ENCODE measurements at regions not wholly inside any gene's neighbourhood (a gene's known extent, or its start where the extent isn't known, plus 50 kb on each side); places are given as distances from the start of the nearest gene placed in this dataset.

DNA sequence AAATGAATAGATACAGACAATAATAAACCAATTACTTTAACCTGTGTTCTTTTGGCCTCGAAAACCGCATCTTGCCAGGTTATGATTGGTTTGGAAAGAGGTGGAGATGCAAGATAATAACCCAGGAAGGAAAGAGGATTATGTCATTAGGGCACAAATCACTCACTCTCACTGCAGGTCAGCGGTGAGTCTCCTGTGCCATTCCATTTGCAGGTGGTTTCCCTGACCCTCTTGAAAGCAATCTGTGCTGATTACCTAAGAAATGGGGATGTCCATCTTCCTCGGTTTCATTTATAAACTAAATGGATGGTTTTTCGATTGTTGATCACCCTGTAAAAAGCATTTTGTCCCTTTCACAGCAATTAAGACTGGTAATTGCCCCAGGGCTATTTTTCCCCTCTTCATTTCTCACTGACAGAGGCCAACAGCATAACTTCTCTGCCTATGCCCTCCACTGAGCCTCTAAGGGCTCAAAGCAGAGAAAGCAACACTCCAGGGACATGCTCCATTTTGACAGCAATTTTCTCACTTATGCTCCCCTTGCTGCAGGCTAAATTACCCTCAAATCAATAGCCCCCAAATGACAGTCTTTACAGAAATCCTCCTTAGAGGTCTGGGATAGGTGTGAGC lies 257.5 kb downstream of the IPMK start:
- no peaks in the 10 kb centered on the region for H3K4me1 Mint-ChIP-seq (ENCODE audit: low read depth)
- no peaks in the 10 kb centered on the region for H3K27me3 Mint-ChIP-seq
- H3K36me3 Mint-ChIP-seq = no peaks in the 10 kb centered on the region
- no peaks in the 10 kb centered on the region for H3K9me3 Mint-ChIP-seq (ENCODE audit: low read depth)
- H3K27ac Mint-ChIP-seq = no peak overlapping the region
- H3K4me3 Mint-ChIP-seq = no peak overlapping the region

DNA sequence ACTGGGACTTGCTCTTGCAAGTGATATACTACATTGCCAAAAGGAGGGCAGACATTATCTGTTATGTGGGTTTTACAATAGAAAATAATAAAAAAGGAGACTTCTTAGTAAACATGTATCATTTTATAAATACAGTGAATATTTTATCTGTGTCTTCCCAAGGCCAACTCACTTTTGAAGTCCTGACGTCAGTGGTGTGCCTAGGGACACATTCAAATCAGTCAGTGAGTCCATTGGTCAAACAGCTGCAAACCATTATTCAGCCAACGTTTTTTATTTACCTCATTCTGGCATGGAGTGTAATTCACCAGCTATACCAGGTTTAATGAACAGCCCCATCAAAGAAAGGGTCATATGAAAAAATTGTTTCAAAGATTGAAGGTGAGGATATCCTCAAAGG lies 263.7 kb downstream of the IPMK start:
- H3K4me3 Mint-ChIP-seq = no peak overlapping the region
- no peak overlapping the region for H3K27ac Mint-ChIP-seq
- H3K4me1 Mint-ChIP-seq (ENCODE audit: low read depth) = no peaks in the 10 kb centered on the region
- no peaks in the 10 kb centered on the region for H3K27me3 Mint-ChIP-seq
- no peaks in the 10 kb centered on the region for H3K9me3 Mint-ChIP-seq (ENCODE audit: low read depth)
- no peaks in the 10 kb centered on the region for H3K36me3 Mint-ChIP-seq

DNA sequence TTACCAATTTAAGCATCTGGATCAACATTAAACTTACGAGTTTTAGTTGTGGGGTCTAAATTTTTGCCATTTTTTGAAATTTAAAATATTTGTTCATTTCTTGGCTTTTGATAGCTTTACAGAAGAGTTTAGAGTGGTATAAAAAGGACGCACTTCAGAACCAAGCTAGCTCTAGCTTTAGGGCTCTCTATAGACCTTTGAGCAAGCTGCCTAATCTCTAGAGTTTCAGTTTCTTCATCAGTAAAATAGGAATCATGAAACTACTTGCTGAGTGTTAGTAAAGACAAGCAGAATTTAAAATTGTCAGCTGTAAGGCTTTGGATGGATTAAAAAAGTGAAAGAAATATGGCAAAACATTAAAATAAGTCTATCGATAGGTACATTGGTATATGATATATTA lies 266.5 kb downstream of the IPMK start:
- Mint-ChIP-seq H3K27me3 (no peaks in the 10 kb centered on the region), H3K36me3 (no peaks in the 10 kb centered on the region), H3K4me1 (ENCODE audit: low read depth) (no peaks in the 10 kb centered on the region), H3K4me3 (no peak overlapping the region), H3K9me3 (ENCODE audit: low read depth) (no peaks in the 10 kb centered on the region), H3K27ac (no peak overlapping the region)

DNA sequence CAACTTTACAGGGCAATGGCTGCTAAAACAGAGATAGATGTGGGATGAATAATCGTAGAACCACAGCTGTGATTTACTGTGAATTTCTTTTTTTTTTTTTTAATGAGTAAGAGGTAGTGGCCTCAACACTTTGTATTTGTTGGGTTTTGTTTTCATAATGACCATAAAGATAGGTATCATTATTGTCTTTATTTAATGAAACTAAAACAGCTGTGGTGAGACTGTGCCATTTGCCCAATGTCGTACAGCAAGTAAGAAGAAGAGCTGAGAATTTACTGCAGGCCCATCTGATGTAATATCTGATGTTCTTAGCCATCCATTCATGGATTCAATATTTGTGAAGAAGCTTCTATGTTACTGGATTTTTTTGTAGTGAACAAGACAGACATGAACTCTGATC lies 271.2 kb downstream of the IPMK start:
- no peak overlapping the region for H3K4me3 Mint-ChIP-seq
- no peaks in the 10 kb centered on the region for H3K36me3 Mint-ChIP-seq
- no peaks in the 10 kb centered on the region for H3K4me1 Mint-ChIP-seq (ENCODE audit: low read depth)
- no peak overlapping the region for H3K27ac Mint-ChIP-seq
- H3K27me3 Mint-ChIP-seq = no peaks in the 10 kb centered on the region
- H3K9me3 Mint-ChIP-seq (ENCODE audit: low read depth) = no peaks in the 10 kb centered on the region

DNA sequence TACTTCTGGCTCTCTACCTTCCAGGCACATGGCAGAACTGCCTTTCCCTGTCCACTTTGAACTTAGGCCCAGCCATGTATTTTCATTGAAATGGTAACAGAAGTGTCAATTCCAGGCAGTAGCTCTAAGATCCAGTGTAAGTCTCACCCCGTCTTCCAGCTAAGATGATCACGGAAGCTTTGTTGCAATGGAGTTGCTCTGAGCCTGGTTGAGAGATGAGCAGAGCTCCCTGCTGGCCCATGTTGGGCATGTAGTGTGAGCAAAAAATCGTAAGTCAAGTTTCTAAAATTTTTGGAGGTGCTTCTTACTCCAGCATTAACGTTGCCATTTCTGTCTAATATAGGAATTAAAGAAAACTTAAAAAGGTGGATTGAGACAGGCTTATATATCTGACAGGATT lies 274.4 kb downstream of the IPMK start:
- no peak overlapping the region for H3K4me3 Mint-ChIP-seq
- H3K27me3 Mint-ChIP-seq = no peaks in the 10 kb centered on the region
- H3K36me3 Mint-ChIP-seq = no peaks in the 10 kb centered on the region
- H3K27ac Mint-ChIP-seq = no peak overlapping the region
- no peaks in the 10 kb centered on the region for H3K9me3 Mint-ChIP-seq (ENCODE audit: low read depth)
- H3K4me1 Mint-ChIP-seq (ENCODE audit: low read depth) = no peaks in the 10 kb centered on the region

DNA sequence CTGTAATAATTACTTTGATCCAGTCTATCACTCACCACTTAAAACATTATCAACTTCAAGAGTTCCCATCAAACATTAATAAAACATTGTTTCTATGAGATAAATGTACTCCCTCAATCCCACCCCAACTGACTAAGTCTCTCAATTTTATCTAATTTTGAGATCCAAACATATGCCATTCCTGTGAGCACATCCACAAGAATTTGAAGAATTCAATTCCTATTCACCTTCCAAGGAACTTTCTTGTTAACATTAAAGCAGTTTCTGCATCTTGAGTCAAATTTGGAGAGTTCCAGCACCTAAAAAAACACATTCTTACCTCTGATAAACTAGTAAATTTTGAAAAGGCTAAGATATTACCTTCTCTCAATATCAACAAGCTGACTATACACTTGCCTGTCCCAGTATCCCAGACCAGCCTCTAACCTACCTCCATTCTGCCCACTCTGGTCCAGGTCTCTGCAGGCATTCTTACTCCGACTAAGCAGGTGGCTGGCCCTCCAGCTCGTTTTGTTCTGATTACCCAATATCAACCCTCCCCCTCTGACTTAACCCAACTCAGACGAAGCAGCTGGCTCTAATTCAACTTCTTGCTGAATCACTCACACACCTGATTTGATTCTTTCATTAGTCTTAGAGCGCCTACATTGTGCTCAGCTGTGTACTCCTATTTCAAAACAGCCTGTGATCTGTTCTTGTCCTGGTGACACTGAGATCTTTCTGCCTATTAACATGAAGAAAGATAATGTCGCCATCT lies 275.2 kb downstream of the IPMK start:
- Mint-ChIP-seq H3K36me3 (no peaks in the 10 kb centered on the region), H3K9me3 (ENCODE audit: low read depth) (no peaks in the 10 kb centered on the region)

DNA sequence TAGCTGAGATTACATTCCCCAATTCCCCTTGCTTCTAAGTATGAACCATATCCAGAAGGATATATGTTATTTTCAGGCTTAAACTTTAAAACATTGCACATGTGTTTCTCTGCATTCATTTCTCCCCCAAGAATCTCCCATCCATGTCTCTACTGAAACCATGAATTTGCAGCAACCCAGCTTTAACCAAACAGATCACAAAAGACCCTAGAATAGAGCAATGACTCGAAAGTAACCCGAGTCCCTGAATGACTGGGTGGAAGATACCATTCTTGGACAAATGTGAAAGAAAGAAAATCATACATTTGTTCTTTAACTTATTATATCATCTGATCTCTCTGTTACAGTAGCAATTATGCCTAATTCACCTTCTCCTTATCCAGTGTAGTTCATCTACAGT lies 278.7 kb downstream of the IPMK start:
- H3K36me3 Mint-ChIP-seq = no peaks in the 10 kb centered on the region

More for the DNA sequence above, 275.2 kb downstream of the IPMK start:
- H3K4me3 Mint-ChIP-seq = no peak overlapping the region
- H3K27me3 Mint-ChIP-seq = no peaks in the 10 kb centered on the region
- H3K27ac Mint-ChIP-seq = no peak overlapping the region
- H3K4me1 Mint-ChIP-seq (ENCODE audit: low read depth) = no peaks in the 10 kb centered on the region

DNA sequence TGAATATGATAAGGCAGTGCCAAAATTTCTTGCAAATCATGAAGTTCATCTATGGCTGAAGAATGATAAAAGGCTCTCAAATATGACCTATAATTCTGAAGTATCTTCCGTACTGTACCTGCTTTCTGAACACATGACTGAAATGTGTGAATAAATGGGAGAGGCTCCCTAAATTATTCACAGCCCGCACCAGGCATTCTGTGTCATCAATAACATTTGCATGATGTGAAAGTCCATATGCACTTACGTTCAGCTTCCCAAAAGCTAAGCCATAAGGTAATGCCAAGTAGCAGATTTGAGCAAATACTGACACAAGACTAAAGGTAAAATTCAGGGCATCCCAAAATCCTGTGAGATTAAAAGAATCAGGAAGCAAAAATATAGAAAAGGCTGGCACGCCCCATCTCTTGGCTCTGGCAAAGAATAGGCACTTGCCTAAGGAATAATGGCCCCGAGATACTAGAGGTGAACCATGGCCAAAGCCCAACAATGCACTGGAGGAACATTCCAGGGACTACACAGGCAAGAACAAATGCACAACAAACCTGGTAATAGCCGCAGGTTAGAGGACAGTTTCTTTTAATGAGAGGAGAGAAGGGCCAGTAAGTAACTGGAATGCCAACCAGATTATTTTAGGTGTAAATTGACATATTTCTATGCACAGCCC lies 280.5 kb downstream of the IPMK start:
- no peaks in the 10 kb centered on the region for H3K36me3 Mint-ChIP-seq
- no peak overlapping the region for H3K4me3 Mint-ChIP-seq
- no peaks in the 10 kb centered on the region for H3K9me3 Mint-ChIP-seq (ENCODE audit: low read depth)
- no peaks in the 10 kb centered on the region for H3K27me3 Mint-ChIP-seq
- no peak overlapping the region for H3K27ac Mint-ChIP-seq
- H3K4me1 Mint-ChIP-seq (ENCODE audit: low read depth) = no peaks in the 10 kb centered on the region

More for the DNA sequence above, 278.7 kb downstream of the IPMK start:
- Mint-ChIP-seq H3K27ac (no peak overlapping the region), H3K9me3 (ENCODE audit: low read depth) (no peaks in the 10 kb centered on the region), H3K4me3 (no peak overlapping the region), H3K27me3 (no peaks in the 10 kb centered on the region), H3K4me1 (ENCODE audit: low read depth) (no peaks in the 10 kb centered on the region)

DNA sequence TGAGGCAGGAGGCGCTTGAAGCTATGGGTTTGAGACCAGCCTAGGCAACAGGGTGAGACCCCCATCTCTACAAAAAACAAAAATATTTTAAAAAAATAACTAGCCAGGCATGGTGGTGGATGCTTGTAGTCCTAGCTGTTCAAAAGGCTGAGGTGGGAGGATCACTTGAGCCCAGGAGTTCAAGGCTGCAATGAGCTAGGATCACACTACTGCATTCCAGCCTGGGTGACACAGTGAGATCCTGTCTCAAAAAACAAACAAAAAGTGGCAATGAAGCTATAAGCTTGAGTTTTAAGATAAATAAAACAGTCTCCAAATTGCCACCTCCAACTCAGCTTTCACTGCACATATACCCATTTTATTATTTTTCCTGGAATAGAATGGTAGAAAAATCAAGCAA lies 281.3 kb downstream of the IPMK start:
- H3K4me3 Mint-ChIP-seq = no peak overlapping the region
- H3K36me3 Mint-ChIP-seq = no peaks in the 10 kb centered on the region
- H3K27ac Mint-ChIP-seq = no peak overlapping the region
- peaks cover 1% of the 10 kb centered on the region for H3K9me3 Mint-ChIP-seq (ENCODE audit: low read depth)
- no peaks in the 10 kb centered on the region for H3K27me3 Mint-ChIP-seq
- no peaks in the 10 kb centered on the region for H3K4me1 Mint-ChIP-seq (ENCODE audit: low read depth)

DNA sequence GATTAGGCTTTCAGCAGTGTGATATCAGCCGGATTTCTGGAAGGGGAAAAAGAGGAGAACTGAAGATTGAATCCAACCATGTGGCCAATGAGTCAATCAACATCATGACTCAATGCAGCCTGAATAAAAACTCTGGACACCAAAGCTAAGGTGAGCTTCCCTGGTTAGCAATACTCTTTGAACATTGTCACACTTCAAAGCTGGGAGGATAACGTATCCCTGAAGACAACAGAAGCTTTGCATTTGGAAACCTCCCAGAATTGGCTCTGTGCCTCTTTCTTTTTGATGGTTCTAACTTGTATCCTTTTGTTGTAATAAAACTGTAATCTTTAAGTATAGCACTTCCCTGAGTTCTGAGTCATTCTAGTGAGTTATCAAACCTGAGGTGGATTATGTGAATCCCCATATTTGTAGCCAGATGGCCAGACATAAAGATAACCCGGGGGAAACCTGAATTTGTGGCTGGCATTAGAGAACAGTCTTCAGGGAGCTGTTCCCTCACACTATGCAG lies 284.4 kb downstream of the IPMK start:
- Mint-ChIP-seq H3K27me3 (no peaks in the 10 kb centered on the region), H3K27ac (no peak overlapping the region), H3K36me3 (no peaks in the 10 kb centered on the region), H3K4me1 (ENCODE audit: low read depth) (no peaks in the 10 kb centered on the region), H3K4me3 (no peak overlapping the region), H3K9me3 (ENCODE audit: low read depth) (peaks cover 7% of the 10 kb centered on the region)

DNA sequence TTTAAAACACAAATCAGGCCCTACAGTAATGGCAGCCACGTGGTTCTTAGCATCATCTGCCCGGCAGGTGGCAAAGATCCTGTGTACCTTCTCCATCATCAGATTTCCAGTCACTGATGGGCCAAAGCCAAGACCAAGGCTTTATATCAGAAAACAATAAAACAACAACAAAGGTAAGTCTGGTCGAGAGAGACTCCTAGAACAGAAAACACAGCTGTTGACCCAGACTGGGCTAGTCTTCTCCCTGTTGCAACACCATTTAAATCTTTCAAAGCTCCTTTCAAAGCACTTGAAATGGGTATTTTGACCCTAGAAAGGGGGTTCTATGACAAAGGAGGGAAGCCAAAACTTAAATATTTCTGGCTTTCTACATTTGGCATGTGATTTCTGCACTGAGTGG lies 285.6 kb downstream of the IPMK start:
- no peaks in the 10 kb centered on the region for H3K27me3 Mint-ChIP-seq
- H3K9me3 Mint-ChIP-seq (ENCODE audit: low read depth) = peaks cover 7% of the 10 kb centered on the region
- no peaks in the 10 kb centered on the region for H3K4me1 Mint-ChIP-seq (ENCODE audit: low read depth)
- no peak overlapping the region for H3K4me3 Mint-ChIP-seq
- H3K36me3 Mint-ChIP-seq = no peaks in the 10 kb centered on the region
- no peak overlapping the region for H3K27ac Mint-ChIP-seq

DNA sequence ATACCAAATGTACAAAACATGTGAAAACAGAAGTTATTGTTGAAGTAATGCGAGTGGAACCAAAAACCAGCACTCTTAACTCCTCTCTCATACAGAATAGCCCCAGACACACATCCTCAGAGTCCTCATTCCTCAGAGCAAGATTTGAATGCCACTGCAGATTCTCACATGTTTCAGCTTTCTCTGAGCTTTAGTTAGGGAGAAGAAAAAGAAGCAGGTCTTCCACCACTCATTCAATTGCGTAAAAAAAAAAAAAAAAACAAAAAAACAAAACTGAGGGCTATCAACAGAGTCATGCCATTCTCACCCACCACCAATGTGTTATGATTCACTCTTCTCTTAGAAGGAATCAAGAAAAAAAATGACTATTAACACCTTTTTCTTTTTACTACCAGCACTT lies 287.7 kb downstream of the IPMK start:
- no peak overlapping the region for H3K4me3 Mint-ChIP-seq
- H3K27ac Mint-ChIP-seq = no peak overlapping the region
- no peaks in the 10 kb centered on the region for H3K36me3 Mint-ChIP-seq
- no peaks in the 10 kb centered on the region for H3K27me3 Mint-ChIP-seq
- no peaks in the 10 kb centered on the region for H3K4me1 Mint-ChIP-seq (ENCODE audit: low read depth)
- H3K9me3 Mint-ChIP-seq (ENCODE audit: low read depth) = peaks cover 7% of the 10 kb centered on the region

DNA sequence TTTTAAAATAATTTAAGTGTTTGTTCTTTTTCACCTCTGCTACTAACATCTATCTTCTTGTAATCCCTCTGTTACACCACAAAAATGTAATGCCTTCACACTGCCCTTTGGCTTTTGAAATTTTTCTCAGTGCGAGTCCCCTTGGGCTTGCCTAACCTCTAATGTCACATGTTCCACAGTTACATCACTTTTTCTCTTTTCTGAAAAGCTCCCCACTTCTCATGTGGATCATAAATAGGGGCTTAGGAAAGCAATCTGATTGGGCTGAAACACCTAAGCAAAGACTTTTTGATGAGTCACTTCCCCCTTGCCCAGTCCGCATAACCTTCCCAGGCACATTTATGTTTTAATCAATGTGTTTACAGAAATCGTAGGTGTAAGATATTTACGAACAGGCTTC lies 288.2 kb downstream of the IPMK start:
- no peaks in the 10 kb centered on the region for H3K4me1 Mint-ChIP-seq (ENCODE audit: low read depth)
- no peak overlapping the region for H3K27ac Mint-ChIP-seq
- H3K9me3 Mint-ChIP-seq (ENCODE audit: low read depth) = peaks cover 7% of the 10 kb centered on the region
- H3K27me3 Mint-ChIP-seq = no peaks in the 10 kb centered on the region
- no peaks in the 10 kb centered on the region for H3K36me3 Mint-ChIP-seq
- no peak overlapping the region for H3K4me3 Mint-ChIP-seq

DNA sequence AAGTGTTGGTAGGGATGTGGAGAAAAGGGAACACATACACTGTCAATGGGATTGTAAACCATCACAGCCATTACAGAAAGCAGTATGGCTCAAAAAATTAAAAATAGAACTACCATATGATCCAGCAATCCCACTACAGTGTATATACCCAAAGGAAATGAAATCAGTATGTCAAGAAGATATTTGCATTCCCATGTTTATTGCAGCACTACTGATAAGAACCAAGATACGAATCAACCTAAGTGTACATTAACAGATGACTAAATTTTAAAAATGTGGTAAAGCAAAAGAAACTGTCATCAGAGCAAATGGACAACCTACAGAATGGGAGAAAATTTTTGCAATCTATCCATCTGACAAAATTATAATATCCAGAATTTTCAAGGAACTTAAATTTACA lies 290.4 kb downstream of the IPMK start:
- Mint-ChIP-seq H3K27ac (no peak overlapping the region), H3K27me3 (no peaks in the 10 kb centered on the region), H3K4me3 (no peak overlapping the region), H3K36me3 (no peaks in the 10 kb centered on the region), H3K4me1 (ENCODE audit: low read depth) (no peaks in the 10 kb centered on the region), H3K9me3 (ENCODE audit: low read depth) (peaks cover 9% of the 10 kb centered on the region)

DNA sequence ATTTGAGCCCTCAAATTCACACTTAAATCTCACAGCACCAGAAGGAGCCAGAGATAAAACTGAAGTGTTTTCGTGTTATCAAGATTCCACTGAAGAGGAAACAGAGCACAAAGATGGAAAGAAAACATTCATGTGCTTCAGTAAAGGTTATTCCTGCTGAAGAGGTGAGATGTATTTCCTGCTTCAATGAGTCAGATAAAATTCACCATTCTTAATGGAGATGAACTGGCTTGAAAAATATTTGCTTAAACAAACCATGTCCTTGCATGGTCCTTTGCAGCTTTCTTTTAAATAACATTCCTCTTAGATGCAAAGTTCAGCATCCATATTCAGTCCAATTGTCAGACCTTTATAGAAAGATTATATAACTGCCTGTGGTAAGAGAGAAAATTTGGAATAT lies 294.2 kb downstream of the IPMK start:
- Mint-ChIP-seq H3K27me3 (no peaks in the 10 kb centered on the region), H3K36me3 (no peaks in the 10 kb centered on the region), H3K4me1 (ENCODE audit: low read depth) (no peaks in the 10 kb centered on the region), H3K27ac (no peak overlapping the region), H3K9me3 (ENCODE audit: low read depth) (peaks cover 3% of the 10 kb centered on the region), H3K4me3 (no peak overlapping the region)
